HFF-Myc (cell line): ENCODE measurements at regions not wholly inside any gene's neighbourhood (a gene's known extent, or its start where the extent isn't known, plus 50 kb on each side); places are given as distances from the start of the nearest gene placed in this dataset.

ENCODE experiments used
- DNase-seq: peaks from one replicate; pipeline ENCODE4 v3.0.0-alpha.2; 2011; ENCODE audit warnings: low read depth; ENCODE audit errors: extremely low read depth
- H3K4me3 ChIP-seq: replicated peaks from 2 replicates; pipeline ENCODE4 v1.5.1; 2011; ENCODE audit warnings: low read depth, mild to moderate bottlenecking, control low read depth, low read length
- TF ChIP-seq, protein P1 (sequence below): IDR thresholded peaks from 2 replicates; pipeline ENCODE4 v1.5.1; 2012; ENCODE audit warnings: mild to moderate bottlenecking, low read depth, low read length, control low read depth; ENCODE audit errors: missing control alignments

DNA sequence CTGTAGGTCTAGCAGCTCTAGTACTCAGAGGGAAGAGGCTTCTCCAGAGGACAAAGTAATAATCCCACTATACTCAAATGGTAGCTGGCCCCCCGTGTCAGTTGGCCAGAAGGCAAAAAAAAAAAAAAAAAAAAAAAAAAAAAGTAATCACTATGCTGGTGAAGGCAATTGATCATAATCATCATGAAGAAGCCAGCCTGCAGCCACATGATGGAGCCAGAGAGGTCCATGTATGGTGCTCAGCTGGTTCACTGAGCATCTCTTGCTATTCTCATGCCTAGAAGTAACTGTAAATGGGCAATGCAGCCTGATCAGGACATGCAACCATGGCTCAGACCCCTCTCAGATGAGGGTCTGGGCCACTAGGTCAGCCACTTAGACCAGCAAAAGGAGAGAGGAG lies 378.8 kb downstream of the MED13L start:
- H3K4me3 ChIP-seq = no peak overlapping the region
- TF ChIP-seq, protein P1, sequence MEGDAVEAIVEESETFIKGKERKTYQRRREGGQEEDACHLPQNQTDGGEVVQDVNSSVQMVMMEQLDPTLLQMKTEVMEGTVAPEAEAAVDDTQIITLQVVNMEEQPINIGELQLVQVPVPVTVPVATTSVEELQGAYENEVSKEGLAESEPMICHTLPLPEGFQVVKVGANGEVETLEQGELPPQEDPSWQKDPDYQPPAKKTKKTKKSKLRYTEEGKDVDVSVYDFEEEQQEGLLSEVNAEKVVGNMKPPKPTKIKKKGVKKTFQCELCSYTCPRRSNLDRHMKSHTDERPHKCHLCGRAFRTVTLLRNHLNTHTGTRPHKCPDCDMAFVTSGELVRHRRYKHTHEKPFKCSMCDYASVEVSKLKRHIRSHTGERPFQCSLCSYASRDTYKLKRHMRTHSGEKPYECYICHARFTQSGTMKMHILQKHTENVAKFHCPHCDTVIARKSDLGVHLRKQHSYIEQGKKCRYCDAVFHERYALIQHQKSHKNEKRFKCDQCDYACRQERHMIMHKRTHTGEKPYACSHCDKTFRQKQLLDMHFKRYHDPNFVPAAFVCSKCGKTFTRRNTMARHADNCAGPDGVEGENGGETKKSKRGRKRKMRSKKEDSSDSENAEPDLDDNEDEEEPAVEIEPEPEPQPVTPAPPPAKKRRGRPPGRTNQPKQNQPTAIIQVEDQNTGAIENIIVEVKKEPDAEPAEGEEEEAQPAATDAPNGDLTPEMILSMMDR = peak; percentile 20
- no peak for DNase-seq

DNA sequence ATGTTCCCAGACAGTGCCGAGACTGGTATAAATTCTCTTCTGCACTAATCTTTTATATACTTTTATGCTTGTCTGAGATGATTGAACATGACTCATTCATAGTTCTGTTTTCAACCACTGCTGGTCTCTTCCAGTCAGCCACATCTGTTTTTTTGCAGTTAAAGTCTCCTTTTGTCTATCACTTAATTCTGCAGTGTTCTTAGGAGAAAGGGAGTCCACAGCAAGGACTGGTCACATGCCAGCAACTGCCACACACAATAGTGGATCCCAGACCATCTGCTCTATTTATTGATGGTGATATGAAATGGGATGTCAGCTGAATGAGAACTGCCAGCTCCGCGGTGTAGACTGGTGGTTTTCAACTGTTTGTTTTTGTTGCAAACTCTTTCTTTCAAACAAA lies 379.8 kb downstream of the MED13L start:
- no peak overlapping the region for H3K4me3 ChIP-seq
- peak; percentile 35 for DNase-seq
- TF ChIP-seq, protein P1 = no peak

DNA sequence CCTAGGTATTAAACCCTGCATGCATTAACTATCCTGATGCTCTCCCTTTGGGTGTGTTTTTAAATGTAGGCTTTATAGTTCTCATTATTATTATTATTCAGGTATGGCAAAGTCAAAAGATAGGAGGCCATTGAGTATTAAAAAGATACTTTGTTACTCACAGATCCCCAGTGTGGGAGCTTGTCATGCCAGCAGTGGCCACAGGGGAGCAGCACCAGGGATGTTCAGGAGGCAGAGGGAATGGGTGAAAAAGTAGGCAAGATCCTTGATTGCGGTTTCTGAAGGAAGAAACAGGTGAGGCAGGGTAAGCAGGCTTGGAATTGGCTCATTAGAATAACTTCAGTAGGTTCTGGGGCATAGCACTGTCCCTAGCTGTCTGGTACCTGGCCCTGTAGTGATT lies 382.2 kb downstream of the MED13L start:
- TF ChIP-seq, protein P1 = peak; percentile 60
- DNase-seq = no peak
- H3K4me3 ChIP-seq = no peak overlapping the region

DNA sequence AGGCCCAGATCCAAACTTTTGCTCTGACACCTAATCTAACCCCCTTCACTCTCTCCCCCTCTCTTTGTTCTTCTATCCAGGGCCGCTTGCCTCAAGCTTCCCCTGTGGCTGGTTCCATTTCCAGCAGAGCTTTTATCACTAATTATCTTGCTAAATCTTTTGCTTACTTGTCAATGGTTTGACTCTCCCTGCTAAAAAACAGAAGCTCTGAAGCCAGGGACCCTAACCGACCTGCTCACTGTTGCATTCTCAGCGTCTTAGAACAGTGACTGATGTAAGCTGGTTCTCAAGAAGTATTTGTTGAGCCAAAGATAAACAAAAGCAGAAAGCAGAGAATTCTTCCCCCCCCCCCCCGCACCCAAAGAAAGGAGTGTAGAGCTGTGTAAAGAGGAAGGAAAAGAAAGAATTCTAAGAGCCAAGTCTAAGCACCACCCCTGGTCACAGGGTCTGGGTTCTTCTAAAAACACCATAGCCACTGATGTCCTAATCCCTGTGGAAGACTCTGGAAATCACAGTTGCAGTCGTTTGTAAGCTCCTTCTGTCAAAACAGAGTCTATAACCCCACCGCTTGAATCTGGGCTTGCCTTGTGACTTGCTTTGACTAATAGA lies 385.8 kb downstream of the MED13L start:
- DNase-seq = no peak
- H3K4me3 ChIP-seq = no peak overlapping the region
- TF ChIP-seq, protein P1 = no peak

DNA sequence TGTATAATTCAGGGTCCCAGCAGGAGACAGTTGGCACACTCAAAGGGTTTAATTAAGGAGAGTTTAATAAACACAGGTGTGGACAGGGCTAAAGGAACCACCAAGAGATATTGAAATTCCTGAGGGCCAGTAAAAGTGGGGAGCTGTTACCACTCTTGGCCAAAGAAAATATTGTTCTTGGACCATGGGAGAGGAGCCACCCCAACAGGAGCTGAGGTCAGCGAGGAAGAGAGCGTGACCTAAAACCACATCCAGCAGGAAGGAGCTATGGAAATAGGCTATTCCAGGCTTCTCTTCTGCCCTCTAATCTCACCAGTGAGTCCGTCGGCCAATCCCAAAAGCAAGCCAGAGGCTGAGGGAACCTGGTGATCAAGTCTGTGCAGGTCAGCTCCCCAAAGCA lies 390.8 kb downstream of the MED13L start:
- TF ChIP-seq, protein P1 = no peak
- no peak overlapping the region for H3K4me3 ChIP-seq
- no peak for DNase-seq

DNA sequence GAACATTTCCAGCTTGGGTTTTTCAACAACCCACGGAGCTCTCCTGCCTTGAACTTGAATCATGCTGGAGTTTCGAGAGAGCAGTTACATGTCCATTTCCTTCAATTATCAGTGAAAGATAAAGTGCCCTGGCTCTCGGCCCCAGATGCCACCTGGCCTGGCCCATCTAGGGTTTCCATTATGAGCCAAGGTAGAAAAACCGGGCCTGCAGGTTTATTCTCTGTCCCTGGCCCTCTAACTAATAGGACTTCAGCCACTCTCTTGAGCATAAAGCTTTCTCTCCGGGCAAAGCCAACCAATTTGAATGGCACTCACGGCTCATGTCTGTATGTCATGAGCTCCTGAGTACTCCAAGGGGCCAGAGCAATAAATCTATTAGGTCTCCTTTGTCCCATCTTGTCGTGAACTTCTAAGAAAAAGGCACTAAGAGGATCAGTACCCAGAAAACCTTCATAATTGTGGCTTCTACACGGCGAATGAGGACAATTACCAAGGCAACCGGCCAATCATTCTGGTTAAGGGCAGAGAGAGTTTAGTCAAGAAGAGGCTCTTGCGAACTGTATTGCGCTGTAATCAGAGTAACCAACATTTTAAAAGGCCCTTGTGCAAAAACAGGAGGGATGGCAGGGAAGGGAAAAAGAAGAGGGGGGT lies 392.3 kb downstream of the MED13L start:
- no peak for DNase-seq
- H3K4me3 ChIP-seq = no peak overlapping the region
- TF ChIP-seq, protein P1 = no peak
